OCI-LY7 (cell line): ENCODE measurements at regions not wholly inside any gene's neighbourhood (a gene's known extent, or its start where the extent isn't known, plus 50 kb on each side); places are given as distances from the start of the nearest gene placed in this dataset.

Source experiments
- BruUV-seq: library from RNA; stranded (reverse); fragments of 400-500 nt; replicated peaks from 2 replicates; lab custom pipeline; 2021; lab: Mats Ljungman, UMichigan
- CTCF ChIA-PET: fragments of 300-600 bp; sonication (Branson Sonifier 250); formaldehyde crosslinking; loops from one replicate; lab custom pipeline; 2022; ENCODE audit warnings: antibody characterized with exemption; ENCODE audit not compliant: unreplicated experiment; lab: Charles Lee
- POLR2A ChIA-PET: fragments of 300-600 bp; sonication (Branson Sonifier 250); formaldehyde crosslinking; loops from one replicate; lab custom pipeline; 2022; ENCODE audit warnings: antibody characterized with exemption; lab: Charles Lee
- DNase-seq: peaks from one replicate; pipeline ENCODE4 v3.0.0-alpha.2; 2015; ENCODE audit warnings: low spot score
- H2AFZ ChIP-seq: fragments of 200-600 bp; sonication (generic), shearing (Covaris generic); 2 replicates; pipeline ENCODE4 v1.6.1; 2014; ENCODE audit warnings: mild to moderate bottlenecking, antibody characterized with exemption, low read length, moderate library complexity
- H3K27ac ChIP-seq: fragments of 200-600 bp; sonication (generic); 2 replicates; pipeline ENCODE4 v1.5.1; 2014; ENCODE audit warnings: mixed run types, low read depth, mild to moderate bottlenecking, moderate library complexity, low read length, inconsistent platforms; ENCODE audit not compliant: poor library complexity, severe bottlenecking
- H3K36me3 ChIP-seq: fragments of 200-600 bp; sonication (generic); 2 replicates; pipeline ENCODE4 v1.6.1; 2014; ENCODE audit warnings: mild to moderate bottlenecking, antibody characterized with exemption, low read length, moderate library complexity, mixed read lengths; ENCODE audit not compliant: insufficient read depth
- H3K4me1 ChIP-seq: fragments of 200-600 bp; sonication (generic); 2 replicates; pipeline ENCODE4 v1.5.1; 2014; ENCODE audit warnings: mild to moderate bottlenecking, low read length; ENCODE audit not compliant: insufficient read depth, poor library complexity, severe bottlenecking
- H3K4me2 ChIP-seq: fragments of 200-600 bp; sonication (generic); 2 replicates; pipeline ENCODE4 v1.6.1; 2014; ENCODE audit warnings: mild to moderate bottlenecking, low read length
- H3K4me3 ChIP-seq: fragments of 200-600 bp; sonication (generic); 2 replicates; pipeline ENCODE4 v1.5.1; 2014; ENCODE audit warnings: mild to moderate bottlenecking, low read depth, low read length; ENCODE audit not compliant: poor library complexity, severe bottlenecking
- H3K79me2 ChIP-seq: fragments of 200-600 bp; sonication (generic); 2 replicates; pipeline ENCODE4 v1.6.1; 2016; ENCODE audit warnings: low read depth, mild to moderate bottlenecking, low read length, moderate library complexity, mixed read lengths; ENCODE audit not compliant: insufficient read depth
- H3K9me2 ChIP-seq: fragments of 200-600 bp; sonication (generic); 2 replicates; pipeline ENCODE4 v1.6.1; 2016; ENCODE audit warnings: mild to moderate bottlenecking, low read length, mixed read lengths; ENCODE audit not compliant: insufficient read depth
- H3K9me3 ChIP-seq: fragments of 200-600 bp; sonication (generic); 2 replicates; pipeline ENCODE4 v1.6.1; 2014; ENCODE audit warnings: mild to moderate bottlenecking, mixed run types, low read length, mixed read lengths
- H4K20me1 ChIP-seq: fragments of 200-600 bp; sonication (generic); 2 replicates; pipeline ENCODE4 v1.6.1; 2014; ENCODE audit warnings: mild to moderate bottlenecking, antibody characterized with exemption, low read length, moderate library complexity, mixed read lengths; ENCODE audit not compliant: insufficient read depth
- CTCF ChIP-seq: fragments of 200-600 bp; sonication (generic); conservative IDR thresholded peaks from 2 replicates; pipeline ENCODE4 v1.5.1; 2014; ENCODE audit warnings: mild to moderate bottlenecking, antibody characterized with exemption, low read length, moderate library complexity, mixed read lengths
- EZH2phosphoT487 ChIP-seq: fragments of 200-600 bp; sonication (generic); IDR thresholded peaks from 2 replicates; pipeline ENCODE4 v1.6.1; 2018; ENCODE audit warnings: low read depth, borderline replicate concordance, mild to moderate bottlenecking, mixed run types, antibody characterized with exemption, low read length, moderate library complexity, mixed read lengths
- intact Hi-C: fragments of 100-400 bp; cut with micrococcal nuclease; formaldehyde crosslinking; loops from one replicate; pipeline ENCODE4 v1.10.0; 2022; ENCODE audit not compliant: unreplicated experiment

DNA sequence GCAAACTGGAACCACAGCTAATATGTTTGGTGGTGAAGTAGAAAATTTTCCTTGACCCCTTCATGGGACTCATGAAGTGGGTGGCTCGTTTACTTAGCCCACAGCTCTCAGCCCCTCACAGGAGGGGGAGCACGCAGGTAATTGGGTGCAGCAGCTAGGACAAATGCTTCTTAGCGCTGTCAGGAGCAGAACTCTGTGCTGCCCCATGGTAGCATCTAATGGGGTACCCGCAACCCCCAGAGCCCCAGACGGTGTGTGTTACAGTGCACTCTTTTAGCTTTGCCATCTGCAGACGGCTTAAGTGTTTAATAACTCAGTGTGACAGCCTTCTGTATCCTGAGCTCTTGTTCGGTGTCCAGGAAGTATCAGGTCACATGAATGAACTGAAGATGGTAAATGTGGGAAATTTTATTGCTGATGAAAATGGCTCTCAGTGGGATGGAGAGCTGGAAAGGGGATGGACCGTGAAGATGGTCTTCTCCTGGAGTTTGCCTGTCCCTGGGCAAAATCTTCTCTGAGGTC, 189.6 kb upstream of the ZRANB2 start:
- Histone ChIP-seq H3K9me2 (no peaks in the 10 kb centered on the region), H3K36me3 (no peaks in the 10 kb centered on the region), H3K79me2 (no peaks in the 10 kb centered on the region), H3K27ac (no peak overlapping the region), H3K4me3 (no peak overlapping the region), H3K9me3 (no peaks in the 10 kb centered on the region), H4K20me1 (no peaks in the 10 kb centered on the region), H3K4me1 (no peaks in the 10 kb centered on the region), H3K4me2 (no peak overlapping the region), H2AFZ (no peak overlapping the region)
- CTCF ChIA-PET = no interaction called here
- intact Hi-C loops = no loop called here
- DNase-seq = no peak
- no TSS peak for BruUV-seq
- POLR2A ChIA-PET = interaction anchor here (1.0 kb wide), 1 partner anchor 12 kb away, joined by 3 read pairs; no protein-coding TSS in a partner anchor
- TF ChIP-seq EZH2phosphoT487 = no peak
- no peak for TF ChIP-seq CTCF

DNA sequence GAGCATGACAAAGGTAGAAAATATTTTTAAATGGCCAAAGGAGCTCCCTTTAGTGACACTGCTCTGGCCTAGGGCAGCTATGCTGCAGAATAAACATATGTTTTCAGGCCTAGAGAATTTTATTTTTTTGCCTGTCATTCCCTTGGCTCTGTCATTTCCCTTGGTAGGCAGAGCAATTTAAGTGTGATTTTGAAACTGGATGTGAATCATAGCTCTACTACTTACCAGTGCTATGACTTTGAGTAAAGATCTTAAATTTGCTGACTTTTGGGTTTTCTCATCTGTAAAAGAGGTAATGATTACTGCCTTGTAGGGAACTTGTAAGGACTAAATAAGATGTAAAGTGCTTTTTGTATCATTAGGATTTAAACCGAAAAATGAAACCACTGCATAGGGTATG, 189.0 kb upstream of the ZRANB2 start:
- intact Hi-C loops = no loop called here
- no peak overlapping the region for H3K4me2 ChIP-seq
- H2AFZ ChIP-seq = no peak overlapping the region
- DNase-seq = no peak
- H3K79me2 ChIP-seq = no peaks in the 10 kb centered on the region
- H4K20me1 ChIP-seq = no peaks in the 10 kb centered on the region
- H3K36me3 ChIP-seq = no peaks in the 10 kb centered on the region
- H3K9me3 ChIP-seq = no peaks in the 10 kb centered on the region
- H3K4me3 ChIP-seq = no peak overlapping the region
- no peak overlapping the region for H3K27ac ChIP-seq
- H3K9me2 ChIP-seq = no peaks in the 10 kb centered on the region
- no peak for TF ChIP-seq EZH2phosphoT487
- TF ChIP-seq CTCF = no peak
- ChIA-PET CTCF (no interaction called here), POLR2A (interaction anchor here (1.0 kb wide), 1 partner anchor 11 kb away, joined by 3 read pairs; no protein-coding TSS in a partner anchor)
- BruUV-seq = no TSS peak
- H3K4me1 ChIP-seq = no peaks in the 10 kb centered on the region

DNA sequence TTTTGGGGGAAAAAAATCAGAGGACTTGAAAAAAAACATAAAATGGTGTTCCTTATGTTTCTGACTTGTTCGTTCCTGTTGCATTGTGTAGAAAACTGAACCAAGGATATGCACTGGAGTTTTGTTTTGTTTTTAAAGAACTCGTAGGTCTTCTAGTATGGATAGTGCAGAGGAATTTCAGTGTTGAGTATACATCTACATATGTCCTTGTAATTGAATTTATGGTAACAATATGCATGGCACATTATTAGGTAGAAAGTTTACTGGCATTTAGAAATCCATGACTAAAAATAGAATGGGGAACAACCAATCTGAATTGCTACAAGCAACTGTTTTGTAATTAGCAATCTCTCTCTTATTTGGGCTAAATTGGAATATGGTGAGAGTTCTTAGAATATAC, 188.3 kb upstream of the ZRANB2 start:
- ChIA-PET POLR2A (no interaction called here), CTCF (no interaction called here)
- Histone ChIP-seq H3K36me3 (no peaks in the 10 kb centered on the region), H2AFZ (no peak overlapping the region), H3K27ac (no peak overlapping the region), H3K4me3 (no peak overlapping the region), H3K9me2 (no peaks in the 10 kb centered on the region), H3K4me2 (no peak overlapping the region), H3K9me3 (no peaks in the 10 kb centered on the region), H3K79me2 (no peaks in the 10 kb centered on the region), H4K20me1 (no peaks in the 10 kb centered on the region), H3K4me1 (no peaks in the 10 kb centered on the region)
- no peak for DNase-seq
- TF ChIP-seq EZH2phosphoT487 = no peak
- TF ChIP-seq CTCF = no peak
- intact Hi-C loops = no loop called here
- no TSS peak for BruUV-seq
